Epithelial cell of esophagus (primary cell): ENCODE measurements at regions not wholly inside any gene's neighbourhood (a gene's known extent, or its start where the extent isn't known, plus 50 kb on each side); places are given as distances from the start of the nearest gene placed in this dataset.

Experiments used
- DNase-seq: peaks from one replicate; pipeline ENCODE4 v3.0.0; 2010; ENCODE audit warnings: low read depth
- H3K4me3 ChIP-seq: 2 replicates; pipeline ENCODE4 v1.5.1; 2011; ENCODE audit warnings: mild to moderate bottlenecking, low read length, control low read depth
- CTCF ChIP-seq: IDR thresholded peaks from 2 replicates; pipeline ENCODE4 v1.5.1; 2011; ENCODE audit warnings: low read depth, mild to moderate bottlenecking, low read length, control low read depth, inconsistent platforms; ENCODE audit not compliant: insufficient read depth; ENCODE audit errors: missing control alignments

GRCh38 chr11:71311176-71311925, 59.0 kb upstream of the SHANK2 start:
- TF ChIP-seq CTCF = no peak
- H3K4me3 ChIP-seq = no peak overlapping the region
- DNase-seq = no peak

- no peak for DNase-seq
- H3K4me3 ChIP-seq = no peak overlapping the region
- no peak for TF ChIP-seq CTCF
Measured at GRCh38 chr11:71310184-71310583, 57.8 kb upstream of the SHANK2 start.

GRCh38 chr11:71309611-71310010, 57.2 kb upstream of the SHANK2 start:
- no peak overlapping the region for H3K4me3 ChIP-seq
- no peak for TF ChIP-seq CTCF
- no peak for DNase-seq

GRCh38 chr11:71309181-71309580, 56.8 kb upstream of the SHANK2 start:
- no peak for DNase-seq
- H3K4me3 ChIP-seq = no peak overlapping the region
- no peak for TF ChIP-seq CTCF

- DNase-seq = no peak
- no peak overlapping the region for H3K4me3 ChIP-seq
- TF ChIP-seq CTCF = no peak
Measured at GRCh38 chr11:71307811-71308645, 55.7 kb upstream of the SHANK2 start.

- H3K4me3 ChIP-seq = no peak overlapping the region
- TF ChIP-seq CTCF = no peak
- peak; percentile 20 for DNase-seq
Measured at GRCh38 chr11:71305451-71306125, 53.2 kb upstream of the SHANK2 start.
